ENCODE measurements at regions not wholly inside any gene's neighbourhood (a gene's known extent, or its start where the extent isn't known, plus 50 kb on each side); places are given as distances from the start of the nearest gene placed in this dataset.

- TF ChIP-seq ZBTB33 (IDR thresholded peaks at IDR 0.05) (no peak), RXRA (IDR thresholded peaks at IDR 0.05) (no peak), CTCF (IDR thresholded peaks at IDR 0.05; ENCODE audit: low read depth, low read length, missing input control) (no peak)
Observed at GRCh38 chr1:58406301-58407071, 140.0 kb downstream of the OMA1 start (continued).

GRCh38 chr1:58405660-58406059 is 140.9 kb downstream of the OMA1 start:
- Histone ChIP-seq H3K27me3 (ENCODE audit: control insufficient read depth in 4 of 4, insufficient read depth in 4 of 4, low read length in 3 of 4) (no peaks in the 10 kb centered on the region), H3K4me1 (ENCODE audit: control insufficient read depth in 4 of 4, insufficient read depth in 4 of 4, low read length in 3 of 4) (no peaks in the 10 kb centered on the region), H3K9me3 (ENCODE audit: control insufficient read depth in 4 of 4, low read length in 3 of 4) (no peaks in the 10 kb centered on the region), H3K9ac (ENCODE audit: low read depth in 1 of 2, low read length in 2 of 2) (no peak overlapping the region), H3K27ac (ENCODE audit: low read depth in 1 of 2, low read length in 2 of 2) (no peak overlapping the region), H3K36me3 (ENCODE audit: control insufficient read depth in 4 of 4, insufficient read depth in 3 of 4, low read depth in 1 of 4, low read length in 3 of 4) (no peaks in the 10 kb centered on the region), H3K4me3 (ENCODE audit: low read depth in 1 of 3, low read length in 3 of 3) (no peak overlapping the region)
- 96% methylated on average over 4 of the region's 4 CpGs for WGBS
- no peak for DNase-seq (ENCODE audit: low spot score)
- TF ChIP-seq HNF4A (conservative IDR thresholded peaks at IDR 0.05) = no peak
- no peak for TF ChIP-seq REST (IDR thresholded peaks at IDR 0.05)
- no peak for TF ChIP-seq TAF1 (conservative IDR thresholded peaks at IDR 0.05)
- TF ChIP-seq CTCF (IDR thresholded peaks at IDR 0.05; ENCODE audit: low read depth, low read length, missing input control) = no peak
- no peak for TF ChIP-seq HNF4G (IDR thresholded peaks at IDR 0.05)

- WGBS = 86% methylated on average over 1 of the region's 1 CpG
- no peaks in the 10 kb centered on the region for H3K4me1 ChIP-seq (ENCODE audit: control insufficient read depth in 4 of 4, insufficient read depth in 4 of 4, low read length in 3 of 4)
- TF ChIP-seq REST (IDR thresholded peaks at IDR 0.05) (no peak), YY1 (IDR thresholded peaks at IDR 0.05) (no peak), ATF3 (IDR thresholded peaks at IDR 0.05) (no peak), GABPA (IDR thresholded peaks at IDR 0.05 in 1 of 2, conservative IDR thresholded peaks at IDR 0.05 in 1 of 2) (no peak), CTCF (IDR thresholded peaks at IDR 0.05; ENCODE audit: low read depth, low read length, missing input control) (no peak), FOXA2 (IDR thresholded peaks at IDR 0.05) (no peak), HNF4A (conservative IDR thresholded peaks at IDR 0.05) (no peak), TAF1 (conservative IDR thresholded peaks at IDR 0.05) (no peak)
Observed at GRCh38 chr1:58403894-58404293, 142.6 kb downstream of the OMA1 start.

More at GRCh38 chr1:58403894-58404293, 142.6 kb downstream of the OMA1 start:
- Histone ChIP-seq H3K9me3 (ENCODE audit: control insufficient read depth in 4 of 4, low read length in 3 of 4) (no peaks in the 10 kb centered on the region), H3K27me3 (ENCODE audit: control insufficient read depth in 4 of 4, insufficient read depth in 4 of 4, low read length in 3 of 4) (no peaks in the 10 kb centered on the region), H3K9ac (ENCODE audit: low read depth in 1 of 2, low read length in 2 of 2) (no peak overlapping the region), H3K27ac (ENCODE audit: low read depth in 1 of 2, low read length in 2 of 2) (no peak overlapping the region), H3K36me3 (ENCODE audit: control insufficient read depth in 4 of 4, insufficient read depth in 3 of 4, low read depth in 1 of 4, low read length in 3 of 4) (no peaks in the 10 kb centered on the region), H3K4me3 (ENCODE audit: low read depth in 1 of 3, low read length in 3 of 3) (no peak overlapping the region)
- DNase-seq (ENCODE audit: low spot score) = no peak

Measured in liver (tissue), 8 donors.